ENCODE measurements at regions not wholly inside any gene's neighbourhood (a gene's known extent, or its start where the extent isn't known, plus 50 kb on each side); places are given as distances from the start of the nearest gene placed in this dataset.

DNA sequence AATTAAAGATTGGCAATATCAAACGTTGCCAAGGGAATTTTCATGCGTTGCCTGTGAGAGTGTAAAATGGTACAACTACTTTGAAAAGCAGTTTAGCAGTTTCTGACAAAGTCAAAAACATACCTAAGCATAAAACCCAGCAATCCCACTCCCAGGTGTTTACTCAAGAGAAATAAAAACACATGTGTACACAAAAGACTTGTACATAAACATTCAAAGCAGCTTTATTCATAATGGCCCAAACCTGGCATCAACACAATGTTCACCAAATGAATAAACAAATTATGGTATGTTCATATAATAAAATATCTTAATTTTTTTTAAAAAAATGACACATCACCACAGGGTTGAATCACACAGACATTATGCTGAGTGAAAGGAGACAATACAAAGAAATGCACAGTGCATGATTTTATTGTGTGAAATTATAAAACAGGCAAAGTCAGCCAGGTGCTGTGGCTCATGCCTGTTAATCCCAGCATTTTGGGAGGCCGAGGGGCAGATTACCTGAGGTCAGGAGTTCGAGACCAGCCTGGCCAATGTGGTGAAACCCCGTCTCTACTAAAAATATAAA, 240.4 kb upstream of the MARCKS start:
- BruUV-seq (replicated peaks), result no TSS peak
- TF ChIP-seq SIN3A (IDR thresholded peaks at IDR 0.05; ENCODE audit: borderline replicate concordance, insufficient read depth, low read depth, low read length) (no peak), REST (IDR thresholded peaks at IDR 0.05; ENCODE audit: insufficient read depth in 1 of 2, low read depth in 2 of 2, low read length in 1 of 2) (no peak), CTCF (IDR thresholded peaks at IDR 0.05) (no peak), POLR2AphosphoS5 (IDR thresholded peaks at IDR 0.05; ENCODE audit: low read depth, low read length) (no peak), TCF7L2 (IDR thresholded peaks at IDR 0.05; ENCODE audit: low read depth, low read length) (no peak)
- ChIA-PET CTCF (no interaction called here), POLR2A (no interaction called here)
- Histone ChIP-seq H3K4me1 (ENCODE audit: control insufficient read depth, insufficient read depth, low read length) (no peaks in the 10 kb centered on the region), H3K27ac (ENCODE audit: low read length) (no peak overlapping the region), H3K27me3 (ENCODE audit: control insufficient read depth, insufficient read depth, low read length) (peaks cover 3% of the 10 kb centered on the region; the same call in 1 of the 2 replicates), H3K4me3 (ENCODE audit: low read depth in 2 of 2, low read length in 2 of 2) (no peak overlapping the region), H3K36me3 (ENCODE audit: control insufficient read depth, insufficient read depth, low read length) (no peaks in the 10 kb centered on the region), H3K9me3 (ENCODE audit: control insufficient read depth, insufficient read depth, low read depth, low read length) (no peaks in the 10 kb centered on the region)
- no peak for ATAC-seq
- intact Hi-C loops (cut with micrococcal nuclease; ENCODE audit: unreplicated experiment), result no loop called here
- no peak for DNase-seq (ENCODE audit: low read depth, low spot score)
- in situ Hi-C loops (cut with HindIII; ENCODE audit: low pct_unique_long_range_greater_than_20kb, low sequenced_read_pairs), result no loop called here

GRCh38 chr6:113619077-113619476, 238.1 kb upstream of the MARCKS start:
- Histone ChIP-seq H3K4me1 (ENCODE audit: control insufficient read depth, insufficient read depth, low read length) (no peaks in the 10 kb centered on the region), H3K27ac (ENCODE audit: low read length) (no peak overlapping the region), H3K9me3 (ENCODE audit: control insufficient read depth, insufficient read depth, low read depth, low read length) (no peaks in the 10 kb centered on the region), H3K27me3 (ENCODE audit: control insufficient read depth, insufficient read depth, low read length) (peaks cover 3% of the 10 kb centered on the region; the same call in 1 of the 2 replicates), H3K36me3 (ENCODE audit: control insufficient read depth, insufficient read depth, low read length) (no peaks in the 10 kb centered on the region), H3K4me3 (ENCODE audit: low read depth in 2 of 2, low read length in 2 of 2) (no peak overlapping the region)
- in situ Hi-C loops (cut with HindIII; ENCODE audit: low pct_unique_long_range_greater_than_20kb, low sequenced_read_pairs), result no loop called here
- no TSS peak for BruUV-seq (replicated peaks)
- intact Hi-C loops (cut with micrococcal nuclease; ENCODE audit: unreplicated experiment), result no loop called here
- no peak for DNase-seq (ENCODE audit: low read depth, low spot score)
- TF ChIP-seq REST (IDR thresholded peaks at IDR 0.05; ENCODE audit: insufficient read depth in 1 of 2, low read depth in 2 of 2, low read length in 1 of 2) (no peak), POLR2AphosphoS5 (IDR thresholded peaks at IDR 0.05; ENCODE audit: low read depth, low read length) (no peak), SIN3A (IDR thresholded peaks at IDR 0.05; ENCODE audit: borderline replicate concordance, insufficient read depth, low read depth, low read length) (no peak), CTCF (IDR thresholded peaks at IDR 0.05) (no peak), TCF7L2 (IDR thresholded peaks at IDR 0.05; ENCODE audit: low read depth, low read length) (no peak)
- ChIA-PET CTCF (no interaction called here), POLR2A (no interaction called here)
- no peak for ATAC-seq
